ENCODE measurements at regions not wholly inside any gene's neighbourhood (a gene's known extent, or its start where the extent isn't known, plus 50 kb on each side); places are given as distances from the start of the nearest gene placed in this dataset.

GRCh38 chr10:117933036-117933435 is 113.7 kb downstream of the RAB11FIP2 start:
- no peak for DNase-seq

GRCh38 chr10:117934477-117934876 is 112.3 kb downstream of the RAB11FIP2 start:
- DNase-seq, result no peak

DNA sequence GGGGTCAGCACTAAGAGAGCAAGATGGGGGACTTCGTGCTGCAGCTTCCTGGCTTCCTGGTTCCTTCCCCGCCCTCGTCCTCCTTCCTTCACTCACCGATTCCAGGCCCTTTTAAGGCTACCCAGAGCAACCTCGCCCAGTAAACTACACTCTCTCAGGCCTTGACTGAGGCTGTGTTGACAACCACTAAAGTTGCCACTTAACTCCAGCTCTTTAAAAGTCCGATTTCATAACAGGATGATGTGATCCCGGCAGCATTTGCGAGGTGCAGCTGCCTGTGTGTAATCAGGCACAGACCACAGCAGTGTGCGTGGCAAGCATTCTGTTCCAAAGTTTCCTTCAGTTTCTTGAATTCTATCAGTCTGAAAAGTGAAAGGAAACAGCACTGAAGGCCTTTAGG is 110.6 kb downstream of the RAB11FIP2 start:
- DNase-seq, result no peak

- no peak for DNase-seq
Measured at GRCh38 chr10:117936566-117936965, 110.2 kb downstream of the RAB11FIP2 start.

GRCh38 chr10:117936976-117937375 is 109.8 kb downstream of the RAB11FIP2 start:
- DNase-seq, result no peak

DNA sequence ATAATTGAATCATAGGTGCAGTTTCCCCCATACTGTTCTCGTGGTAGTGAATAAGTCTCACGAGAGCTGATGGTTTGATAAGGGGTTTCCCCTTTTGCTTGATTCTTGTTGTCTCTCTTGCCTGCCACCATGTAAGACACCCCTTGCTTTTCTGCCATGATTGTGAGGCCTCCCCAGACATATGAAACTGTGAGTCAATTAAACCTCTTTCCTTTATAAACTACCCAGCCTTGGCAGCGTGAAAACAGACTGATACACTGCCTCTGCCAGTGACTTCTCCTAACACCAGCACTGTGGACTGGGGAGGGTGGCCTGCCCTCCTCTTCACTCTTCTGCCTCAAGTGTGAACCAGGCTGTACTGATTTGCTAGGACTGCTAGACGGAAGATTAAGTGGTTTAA is 108.6 kb downstream of the RAB11FIP2 start:
- DNase-seq, result no peak

- no peak for DNase-seq
Measured at GRCh38 chr10:117942226-117942625, 104.5 kb downstream of the RAB11FIP2 start.

GRCh38 chr10:117944676-117945447 is 101.9 kb downstream of the RAB11FIP2 start:
- DNase-seq, result no peak

DNA sequence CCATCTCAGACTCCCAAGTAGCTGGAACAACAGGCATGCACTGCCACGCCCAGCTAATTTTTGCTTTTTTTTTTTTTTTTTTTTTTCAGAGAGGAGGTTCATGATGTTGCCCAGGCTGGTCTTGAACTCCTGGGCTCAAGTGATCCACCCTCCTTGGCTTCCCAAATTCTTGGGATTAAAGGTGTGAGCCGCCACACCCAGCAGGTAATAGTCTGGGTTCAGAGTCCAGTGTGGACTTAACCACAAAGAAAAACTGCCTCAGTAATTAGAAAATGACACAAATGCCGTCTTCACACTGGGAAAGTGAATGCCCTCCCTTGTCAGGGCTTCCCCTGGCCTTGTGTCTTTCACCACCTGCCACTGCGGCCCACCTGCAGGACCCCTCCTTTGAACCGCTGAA is 101.1 kb downstream of the RAB11FIP2 start:
- DNase-seq, result no peak

GRCh38 chr10:117946525-117947070 is 100.1 kb downstream of the RAB11FIP2 start:
- no peak for DNase-seq

DNA sequence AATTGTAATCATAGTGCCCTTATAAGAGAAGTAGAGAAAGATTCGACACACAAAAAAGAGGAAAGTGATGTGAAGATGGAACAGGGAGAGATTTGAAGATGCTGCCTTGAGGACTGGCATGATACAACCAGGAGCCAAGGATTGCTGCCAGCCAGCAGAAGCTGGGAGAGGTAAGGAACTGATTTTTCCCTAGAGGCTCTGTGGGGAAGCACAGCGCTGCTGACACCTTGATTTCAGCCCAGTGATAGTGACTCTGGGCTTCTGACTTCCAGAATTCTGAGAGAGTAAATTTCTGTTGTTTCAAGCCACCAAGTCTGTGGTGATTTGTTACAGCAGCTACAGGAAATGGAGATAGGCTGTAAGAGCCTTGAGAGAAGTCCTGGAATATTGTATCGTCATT is 98.2 kb downstream of the RAB11FIP2 start:
- DNase-seq, result no peak

DNA sequence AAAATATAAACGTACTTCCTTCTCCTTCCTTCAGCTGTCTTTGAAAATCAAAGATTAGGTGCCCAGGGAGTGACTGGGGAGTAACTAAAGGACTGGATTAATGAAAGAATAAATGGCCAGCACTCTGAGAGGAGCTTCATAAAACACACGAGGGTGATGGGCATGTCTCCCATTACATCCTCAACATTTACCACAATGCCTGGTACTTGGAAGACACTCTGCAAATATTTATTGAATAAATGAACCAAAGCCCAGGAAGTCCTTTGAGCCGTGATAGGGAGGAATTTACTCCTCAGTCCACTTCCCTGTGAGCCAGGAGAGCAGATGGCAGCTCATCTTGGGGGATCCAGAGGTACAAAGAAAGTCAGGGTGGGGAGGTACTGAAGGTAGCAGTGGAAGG is 96.3 kb downstream of the RAB11FIP2 start:
- no peak for DNase-seq

Measured in NCI-H1417 treated with DMSO at 0.1 percent for 48 hours (cell line).